Adipocyte (in vitro differentiated cells): ENCODE measurements at regions not wholly inside any gene's neighbourhood (a gene's known extent, or its start where the extent isn't known, plus 50 kb on each side); places are given as distances from the start of the nearest gene placed in this dataset.

Experiments
- DNase-seq: peaks from one replicate; pipeline ENCODE4 v3.0.0-alpha.2; 2015; ENCODE audit warnings: low read depth
- H3K27me3 ChIP-seq: replicated peaks from 2 replicates; pipeline ENCODE4 v1.7.0; 2013; ENCODE audit warnings: mild to moderate bottlenecking, low read length, moderate library complexity; ENCODE audit not compliant: control insufficient read depth, insufficient read depth
- H3K36me3 ChIP-seq: 2 replicates; pipeline ENCODE4 v1.7.0; 2013; ENCODE audit warnings: low read length, mild to moderate bottlenecking, moderate library complexity; ENCODE audit not compliant: control insufficient read depth, insufficient read depth, severe bottlenecking
- H3K4me1 ChIP-seq: 2 replicates; pipeline ENCODE4 v1.7.0; 2013; ENCODE audit warnings: mild to moderate bottlenecking, low read length, moderate library complexity; ENCODE audit not compliant: control insufficient read depth, insufficient read depth
- H3K4me3 ChIP-seq: 2 replicates; pipeline ENCODE4 v1.7.0; 2013; ENCODE audit warnings: mild to moderate bottlenecking, low read length, moderate library complexity
- H3K9ac ChIP-seq: 2 replicates; pipeline ENCODE4 v1.7.0; 2013; ENCODE audit warnings: mild to moderate bottlenecking, low read length, moderate library complexity
- H3K9me3 ChIP-seq: 2 replicates; pipeline ENCODE4 v1.7.0; 2013; ENCODE audit warnings: mild to moderate bottlenecking, low read length, moderate library complexity; ENCODE audit not compliant: control insufficient read depth

GRCh38 chr2:62558743-62559142 lies 52.7 kb upstream of the TMEM17 start:
- Histone ChIP-seq H3K4me3 (no peak overlapping the region), H3K36me3 (no peaks in the 10 kb centered on the region), H3K4me1 (no peaks in the 10 kb centered on the region), H3K9ac (no peak overlapping the region), H3K9me3 (no peaks in the 10 kb centered on the region), H3K27me3 (no peaks in the 10 kb centered on the region)
- no peak for DNase-seq

- Histone ChIP-seq H3K9ac (no peak overlapping the region), H3K9me3 (no peaks in the 10 kb centered on the region), H3K4me1 (no peaks in the 10 kb centered on the region), H3K27me3 (no peaks in the 10 kb centered on the region), H3K4me3 (no peak overlapping the region), H3K36me3 (no peaks in the 10 kb centered on the region)
- DNase-seq: no peak
Observed at GRCh38 chr2:62556086-62556485, 50.1 kb upstream of the TMEM17 start.
